ENCODE measurements at regions not wholly inside any gene's neighbourhood (a gene's known extent, or its start where the extent isn't known, plus 50 kb on each side); places are given as distances from the start of the nearest gene placed in this dataset.

DNA sequence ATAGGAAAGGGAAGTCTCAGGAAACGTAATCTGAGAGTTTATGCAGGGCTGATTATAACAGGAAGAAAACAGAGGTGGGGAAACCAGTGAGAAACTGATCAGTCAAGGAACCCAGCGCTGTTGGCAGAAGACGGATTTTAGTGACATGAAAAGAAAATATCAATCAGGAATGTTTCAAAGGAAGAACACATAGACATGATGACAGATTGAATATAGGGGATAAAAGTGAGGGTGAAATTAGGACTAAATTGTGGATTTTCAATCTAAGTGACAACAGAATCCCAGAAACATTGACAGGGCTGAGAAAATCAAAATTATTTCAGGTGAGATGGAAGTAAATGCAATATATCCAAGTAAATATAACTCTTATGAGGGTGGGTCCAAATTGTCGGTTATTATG, 199.8 kb upstream of the CCDC150 start:
- TF ChIP-seq POLR2A (IDR thresholded peaks at IDR 0.05): no peak
- TF ChIP-seq, protein P1, sequence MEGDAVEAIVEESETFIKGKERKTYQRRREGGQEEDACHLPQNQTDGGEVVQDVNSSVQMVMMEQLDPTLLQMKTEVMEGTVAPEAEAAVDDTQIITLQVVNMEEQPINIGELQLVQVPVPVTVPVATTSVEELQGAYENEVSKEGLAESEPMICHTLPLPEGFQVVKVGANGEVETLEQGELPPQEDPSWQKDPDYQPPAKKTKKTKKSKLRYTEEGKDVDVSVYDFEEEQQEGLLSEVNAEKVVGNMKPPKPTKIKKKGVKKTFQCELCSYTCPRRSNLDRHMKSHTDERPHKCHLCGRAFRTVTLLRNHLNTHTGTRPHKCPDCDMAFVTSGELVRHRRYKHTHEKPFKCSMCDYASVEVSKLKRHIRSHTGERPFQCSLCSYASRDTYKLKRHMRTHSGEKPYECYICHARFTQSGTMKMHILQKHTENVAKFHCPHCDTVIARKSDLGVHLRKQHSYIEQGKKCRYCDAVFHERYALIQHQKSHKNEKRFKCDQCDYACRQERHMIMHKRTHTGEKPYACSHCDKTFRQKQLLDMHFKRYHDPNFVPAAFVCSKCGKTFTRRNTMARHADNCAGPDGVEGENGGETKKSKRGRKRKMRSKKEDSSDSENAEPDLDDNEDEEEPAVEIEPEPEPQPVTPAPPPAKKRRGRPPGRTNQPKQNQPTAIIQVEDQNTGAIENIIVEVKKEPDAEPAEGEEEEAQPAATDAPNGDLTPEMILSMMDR (IDR thresholded peaks at IDR 0.05): no peak
- Histone ChIP-seq H3K9me3 (replicated peaks in 1 of 3) (no peaks in the 10 kb centered on the region), H3K4me1 (replicated peaks in 1 of 2) (peaks cover 0 to 8% of the 10 kb centered on the region in 2 donors), H3K4me3 (no peak overlapping the region), H3K27ac (no peak overlapping the region), H3K27me3 (no peaks in the 10 kb centered on the region), H3K36me3 (replicated peaks in 1 of 2) (no peaks in the 10 kb centered on the region)
- 72 to 84% (median 79%) methylated on average over 4 of the region's 4 CpGs for WGBS, 4 donors
- intact Hi-C loops (cut with DNase I): no loop called here
- no peak for DNase-seq

DNA sequence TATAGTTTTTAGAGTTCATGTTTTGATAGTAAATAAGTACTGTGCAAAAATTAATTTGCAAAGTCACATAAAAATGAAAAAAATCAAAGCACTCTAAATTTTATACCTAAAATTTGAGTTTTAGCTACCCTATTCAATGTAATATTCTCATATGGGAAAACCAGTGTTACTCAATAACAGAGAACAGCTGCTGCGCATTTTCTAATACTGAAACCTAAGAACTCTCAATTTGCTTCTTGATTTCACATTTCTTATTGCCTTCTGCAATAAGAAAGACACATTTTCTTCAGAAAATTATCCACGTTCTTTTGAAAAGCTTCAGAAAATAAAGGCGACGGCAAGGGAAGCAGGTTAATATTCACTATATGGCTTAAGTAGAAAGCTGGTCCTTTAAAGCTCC, 199.1 kb upstream of the CCDC150 start:
- 83 to 91% (median 87%) methylated on average over 4 of the region's 4 CpGs for WGBS, 4 donors
- Histone ChIP-seq H3K27ac (no peak overlapping the region), H3K36me3 (replicated peaks in 1 of 2) (no peaks in the 10 kb centered on the region), H3K27me3 (no peaks in the 10 kb centered on the region), H3K4me3 (no peak overlapping the region), H3K9me3 (replicated peaks in 1 of 3) (no peaks in the 10 kb centered on the region), H3K4me1 (replicated peaks in 1 of 2) (peaks cover 0 to 1% of the 10 kb centered on the region in 2 donors)
- TF ChIP-seq POLR2A (IDR thresholded peaks at IDR 0.05): no peak
- TF ChIP-seq, protein P1 (IDR thresholded peaks at IDR 0.05): no peak
- DNase-seq: no peak
- intact Hi-C loops (cut with DNase I): no loop called here

DNA sequence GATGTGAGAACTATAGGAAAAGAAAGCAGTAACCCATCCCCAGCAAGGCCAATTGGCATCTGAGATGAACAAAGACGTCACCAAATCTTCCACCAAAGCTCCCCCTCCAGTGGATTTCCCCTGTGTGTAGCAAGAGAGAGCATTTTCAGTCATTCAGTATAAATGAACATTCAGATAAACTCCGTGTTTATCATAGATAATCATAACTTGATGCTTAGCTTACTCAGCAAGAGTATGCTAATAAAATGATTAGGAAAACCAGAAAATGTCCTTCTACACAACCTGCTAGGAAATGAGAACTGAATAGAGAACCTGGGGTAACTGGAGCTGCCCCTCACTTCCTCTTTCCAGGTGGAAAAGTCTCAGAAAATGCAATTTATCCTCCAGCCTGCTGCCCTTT, 198.0 kb upstream of the CCDC150 start:
- H3K4me3 ChIP-seq: no peak overlapping the region
- DNase-seq: no peak
- no peak for TF ChIP-seq POLR2A (IDR thresholded peaks at IDR 0.05)
- TF ChIP-seq, protein P1 (IDR thresholded peaks at IDR 0.05): no peak
- H3K27ac ChIP-seq: no peak overlapping the region
- WGBS, 4 donors: 47 to 57% (median 54%) methylated on average over 2 of the region's 2 CpGs
- H3K9me3 ChIP-seq (replicated peaks in 1 of 3): no peaks in the 10 kb centered on the region
- no peaks in the 10 kb centered on the region for H3K27me3 ChIP-seq
- intact Hi-C loops (cut with DNase I): no loop called here
- no peaks in the 10 kb centered on the region for H3K36me3 ChIP-seq (replicated peaks in 1 of 2)
- H3K4me1 ChIP-seq (replicated peaks in 1 of 2): no peaks in the 10 kb centered on the region

DNA sequence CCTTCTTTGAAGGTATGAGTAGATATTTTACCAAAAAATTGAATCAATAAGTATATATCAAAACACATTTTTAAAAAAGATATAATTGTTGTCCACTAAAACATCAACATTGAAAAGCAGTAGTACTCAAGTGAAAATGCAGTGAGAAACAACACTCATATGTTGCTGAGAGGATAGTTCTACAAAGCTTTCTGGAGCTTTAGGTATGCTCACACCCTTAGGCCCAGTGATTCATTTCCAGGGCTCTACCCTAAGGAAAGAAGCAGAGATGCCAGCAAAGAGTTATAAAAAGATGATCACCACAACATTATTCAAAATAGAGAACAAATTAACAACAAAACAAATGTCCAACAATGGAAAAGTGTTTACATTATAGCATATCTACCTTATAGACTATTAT, 197.3 kb upstream of the CCDC150 start:
- DNase-seq: no peak
- TF ChIP-seq POLR2A (IDR thresholded peaks at IDR 0.05): no peak
- TF ChIP-seq, protein P1 (IDR thresholded peaks at IDR 0.05): no peak
- intact Hi-C loops (cut with DNase I): no loop called here

More for the DNA sequence above, 197.3 kb upstream of the CCDC150 start:
- no peaks in the 10 kb centered on the region for H3K36me3 ChIP-seq (replicated peaks in 1 of 2)
- H3K4me1 ChIP-seq (replicated peaks in 1 of 2): no peaks in the 10 kb centered on the region
- no peak overlapping the region for H3K4me3 ChIP-seq
- H3K9me3 ChIP-seq (replicated peaks in 1 of 3): no peaks in the 10 kb centered on the region
- H3K27ac ChIP-seq: no peak overlapping the region
- no peaks in the 10 kb centered on the region for H3K27me3 ChIP-seq

Measured in adrenal gland (tissue), 9 donors.